A673 (cell line): ENCODE measurements at regions not wholly inside any gene's neighbourhood (a gene's known extent, or its start where the extent isn't known, plus 50 kb on each side); places are given as distances from the start of the nearest gene placed in this dataset.
"Not testable (repeated sequence)": the region's sequence is repeated elsewhere in the genome, so short reads cannot be mapped to it uniquely, and the experiment has no call there.

ENCODE experiments used
- BruUV-seq: library from RNA; stranded (reverse); fragments of 400-500 nt; replicated peaks from 2 replicates; lab custom pipeline; 2021; lab: Mats Ljungman, UMichigan
- CTCF ChIA-PET: fragments of 300-600 bp; sonication (Branson Sonifier 250); formaldehyde crosslinking; loops from one replicate; lab custom pipeline; 2022; ENCODE audit warnings: antibody characterized with exemption; lab: Charles Lee
- POLR2A ChIA-PET: fragments of 300-600 bp; sonication (Branson Sonifier 250); formaldehyde crosslinking; loops from one replicate; lab custom pipeline; 2022; ENCODE audit warnings: antibody characterized with exemption; ENCODE audit not compliant: low non-redundant PET; lab: Charles Lee
- DNase-seq: peaks from one replicate; pipeline ENCODE4 v3.0.0-alpha.2; 2015; ENCODE audit warnings: low spot score
- H3K27ac ChIP-seq: fragments of 200-600 bp; sonication (generic); 2 replicates; pipeline ENCODE4 v1.5.1; 2016; ENCODE audit warnings: mixed run types, low read depth, mild to moderate bottlenecking, mixed read lengths, antibody characterized with exemption, low read length; ENCODE audit not compliant: poor library complexity, severe bottlenecking
- H3K27me3 ChIP-seq: fragments of 200-600 bp; sonication (generic); replicated peaks from 2 replicates; pipeline ENCODE4 v1.6.1; 2017; ENCODE audit warnings: mixed run types, low read depth, mild to moderate bottlenecking, mixed read lengths, antibody characterized with exemption, low read length; ENCODE audit not compliant: insufficient read depth, poor library complexity
- H3K36me3 ChIP-seq: fragments of 200-600 bp; sonication (generic); 2 replicates; pipeline ENCODE4 v1.6.1; 2016; ENCODE audit warnings: mixed run types, mild to moderate bottlenecking, mixed read lengths, antibody characterized with exemption, low read length; ENCODE audit not compliant: insufficient read depth, poor library complexity, severe bottlenecking
- H3K4me1 ChIP-seq: fragments of 200-600 bp; sonication (generic); 2 replicates; pipeline ENCODE4 v1.6.1; 2017; ENCODE audit warnings: mixed run types, mild to moderate bottlenecking, mixed read lengths, antibody characterized with exemption, low read length; ENCODE audit not compliant: insufficient read depth, poor library complexity, severe bottlenecking
- H3K4me3 ChIP-seq: fragments of 200-600 bp; sonication (generic); 2 replicates; pipeline ENCODE4 v1.5.1; 2016; ENCODE audit warnings: low read depth, mixed run types, mild to moderate bottlenecking, mixed read lengths, low read length; ENCODE audit not compliant: poor library complexity, severe bottlenecking
- H3K9me3 ChIP-seq: fragments of 200-600 bp; sonication (generic); 2 replicates; pipeline ENCODE4 v1.6.1; 2016; ENCODE audit warnings: mixed run types, low read depth, mild to moderate bottlenecking, mixed read lengths, antibody characterized with exemption, low read length; ENCODE audit not compliant: poor library complexity, severe bottlenecking
- CTCF ChIP-seq: fragments of 300-800, 200-600 bp; sonication (generic); conservative IDR thresholded peaks from 2 replicates; pipeline ENCODE4 v1.5.1; 2017; ENCODE audit warnings: low read depth, mild to moderate bottlenecking, antibody characterized with exemption, low read length, moderate library complexity, mixed read lengths
- EZH2 ChIP-seq: fragments of 200-600 bp; sonication (generic); IDR thresholded peaks from 2 replicates; pipeline ENCODE4 v1.6.1; 2017; ENCODE audit warnings: borderline replicate concordance, low read depth, mild to moderate bottlenecking, mixed read lengths, antibody characterized with exemption, low read length; ENCODE audit not compliant: poor library complexity, severe bottlenecking
- intact Hi-C: fragments of 100-400 bp; cut with micrococcal nuclease; formaldehyde crosslinking; loops from one replicate; pipeline ENCODE4 v1.10.0; 2022; ENCODE audit not compliant: unreplicated experiment

GRCh38 chr5:6548756-6549285 is 84.0 kb downstream of the NSUN2 start:
- no TSS peak for BruUV-seq
- DNase-seq = no peak
- intact Hi-C loops = no loop called here
- Histone ChIP-seq H3K27ac (no peak overlapping the region), H3K4me1 (no peaks in the 10 kb centered on the region), H3K9me3 (no peaks in the 10 kb centered on the region), H3K27me3 (no peaks in the 10 kb centered on the region), H3K36me3 (no peaks in the 10 kb centered on the region), H3K4me3 (no peak overlapping the region)
- ChIA-PET POLR2A (no interaction called here), CTCF (no interaction called here)
- no peak for TF ChIP-seq EZH2
- TF ChIP-seq CTCF = no peak

GRCh38 chr5:6547926-6548519 is 84.8 kb downstream of the NSUN2 start:
- H3K4me1 ChIP-seq, CTCF ChIA-PET, H3K27ac ChIP-seq, intact Hi-C loops, POLR2A ChIA-PET, H3K27me3 ChIP-seq, H3K9me3 ChIP-seq, BruUV-seq, DNase-seq, H3K4me3 ChIP-seq, H3K36me3 ChIP-seq: not testable (repeated sequence)

GRCh38 chr5:6547498-6547897 is 85.3 kb downstream of the NSUN2 start:
- intact Hi-C loops = no loop called here
- no TSS peak for BruUV-seq
- no peak for DNase-seq
- ChIA-PET CTCF (no interaction called here), POLR2A (no interaction called here)
- Histone ChIP-seq H3K4me3 (no peak overlapping the region), H3K4me1 (no peaks in the 10 kb centered on the region), H3K27me3 (no peaks in the 10 kb centered on the region), H3K27ac (no peak overlapping the region), H3K36me3 (no peaks in the 10 kb centered on the region), H3K9me3 (no peaks in the 10 kb centered on the region)
- no peak for TF ChIP-seq CTCF
- TF ChIP-seq EZH2 = no peak
